HG02588 (cell line): ENCODE measurements at regions not wholly inside any gene's neighbourhood (a gene's known extent, or its start where the extent isn't known, plus 50 kb on each side); places are given as distances from the start of the nearest gene placed in this dataset.
"Not testable (repeated sequence)": the region's sequence is repeated elsewhere in the genome, so short reads cannot be mapped to it uniquely, and the experiment has no call there.

Source experiments
- ATAC-seq: cut with Tn5 transposase; IDR thresholded peaks from one replicate; pipeline ENCODE4 v1.9.1; 2021; ENCODE audit warnings: mild to moderate bottlenecking, moderate library complexity; ENCODE audit not compliant: unreplicated experiment

GRCh38 chr2:185475914-185476313 is 262.7 kb upstream of the FSIP2 start:
- ATAC-seq: no peak

DNA sequence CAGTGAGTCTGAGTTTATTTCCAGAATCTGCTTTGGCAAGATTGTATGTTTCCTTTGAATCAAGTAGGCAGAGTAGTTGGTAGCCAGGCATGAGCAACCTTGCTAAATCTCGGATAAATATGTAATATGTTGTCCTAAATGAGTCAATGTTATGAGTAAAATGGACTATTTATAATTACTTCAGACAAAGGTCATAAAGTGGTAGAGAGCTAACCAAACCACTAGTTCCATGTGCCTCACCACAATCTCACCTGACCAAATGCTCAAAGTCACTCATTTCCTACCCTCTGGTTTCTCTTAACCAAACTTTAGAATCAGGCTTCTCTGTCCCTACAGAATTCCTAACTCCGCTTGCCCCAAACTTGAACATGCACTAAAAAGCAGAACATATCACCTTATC is 261.2 kb upstream of the FSIP2 start:
- no peak for ATAC-seq

DNA sequence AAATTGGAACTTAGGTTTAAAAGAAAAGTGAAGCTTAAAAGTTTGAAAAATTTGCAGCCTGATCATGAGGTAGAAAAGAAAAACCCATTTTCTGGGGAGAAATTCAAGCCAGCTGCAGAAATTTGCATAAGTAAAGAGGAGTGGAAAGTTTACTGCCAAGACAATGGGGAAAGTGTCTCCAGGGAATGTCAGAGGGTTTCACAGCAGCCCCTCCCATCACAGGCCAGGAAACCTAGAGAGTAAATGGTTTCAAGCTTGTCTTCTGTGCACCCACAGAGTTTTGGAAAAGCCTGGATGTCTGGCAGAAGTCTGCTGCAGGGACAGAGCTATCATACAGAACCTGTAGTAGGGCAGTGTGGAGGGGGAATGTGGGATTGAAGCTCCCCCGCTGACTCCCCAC is 254.0 kb upstream of the FSIP2 start:
- no peak for ATAC-seq

DNA sequence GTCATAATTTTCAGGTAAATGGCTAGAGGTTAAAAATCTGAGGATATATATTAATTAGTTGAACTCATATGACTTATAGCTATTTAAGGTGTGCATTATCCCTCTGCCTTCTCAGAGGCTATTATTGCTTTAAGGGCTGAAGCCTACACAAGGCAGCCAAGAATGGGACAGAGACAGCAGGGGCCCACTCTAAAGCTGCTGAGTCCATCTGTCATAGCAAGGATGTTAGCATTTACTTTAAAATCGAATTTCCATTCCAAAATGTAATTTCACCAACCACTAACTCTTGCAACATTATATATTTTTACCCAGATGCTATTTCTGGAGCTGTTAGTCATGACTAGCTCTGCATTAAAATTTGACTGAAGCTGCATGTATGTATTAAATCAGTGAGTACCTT is 236.3 kb upstream of the FSIP2 start:
- no peak for ATAC-seq

DNA sequence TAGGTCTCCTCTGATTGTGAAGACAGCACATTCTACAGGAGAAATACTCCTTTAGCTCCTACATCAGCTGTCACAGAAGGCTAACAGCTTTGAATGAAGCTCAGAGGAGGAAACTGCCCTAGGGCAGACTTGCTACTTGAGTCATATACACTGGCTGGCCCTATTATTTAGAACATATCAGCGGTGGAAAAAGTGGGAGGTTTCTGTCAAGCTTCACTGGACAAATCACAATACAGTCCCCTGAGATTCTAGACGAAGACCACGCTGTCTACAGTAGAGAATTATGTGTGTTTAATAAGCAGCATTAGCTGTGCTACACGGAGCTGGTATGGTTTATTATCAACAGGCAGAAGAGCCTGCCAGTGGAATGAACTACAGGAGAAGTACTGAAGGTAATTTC is 230.9 kb upstream of the FSIP2 start:
- ATAC-seq: no peak

- ATAC-seq: no peak
These were observed 228.5 kb upstream of the FSIP2 start for GRCh38 chr2:185510060-185510459.

DNA sequence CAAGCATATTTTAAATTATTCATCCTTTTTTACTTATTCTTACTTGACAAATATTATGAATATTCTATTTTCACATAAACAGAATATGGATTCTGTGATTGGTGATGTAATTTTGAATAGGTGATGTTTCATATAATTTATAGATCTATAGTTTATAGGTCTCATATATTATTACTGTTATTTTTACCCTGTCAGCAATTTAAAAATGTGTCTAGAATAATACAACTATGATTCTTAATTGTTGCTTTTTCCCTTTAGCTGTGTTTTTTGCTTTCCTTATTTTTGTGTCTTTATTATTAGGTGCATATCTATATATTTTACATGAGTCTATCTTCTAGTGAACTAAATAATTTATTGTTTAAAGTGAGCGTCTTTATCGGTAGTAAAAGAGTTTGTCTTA is 226.7 kb upstream of the FSIP2 start:
- ATAC-seq: no peak

DNA sequence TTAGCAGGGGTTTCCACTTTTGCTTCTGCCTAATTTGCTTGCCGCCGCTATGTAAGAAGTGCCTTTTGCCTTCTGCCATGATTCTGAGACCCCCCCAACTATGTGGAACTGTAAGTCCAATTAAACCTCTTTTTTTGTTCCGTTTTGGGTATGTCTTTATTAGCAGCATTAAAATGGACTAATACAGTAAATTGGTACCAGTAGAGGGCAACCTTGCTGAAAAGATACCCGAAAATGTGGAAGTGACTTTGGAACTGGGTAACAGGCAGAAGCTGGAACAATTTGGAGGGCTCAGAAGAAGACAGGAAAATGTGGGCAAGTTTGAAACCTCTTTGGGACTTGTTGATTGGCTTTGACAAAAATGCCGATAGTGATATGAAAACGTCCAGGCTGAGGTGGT is 216.1 kb upstream of the FSIP2 start:
- ATAC-seq: no peak

DNA sequence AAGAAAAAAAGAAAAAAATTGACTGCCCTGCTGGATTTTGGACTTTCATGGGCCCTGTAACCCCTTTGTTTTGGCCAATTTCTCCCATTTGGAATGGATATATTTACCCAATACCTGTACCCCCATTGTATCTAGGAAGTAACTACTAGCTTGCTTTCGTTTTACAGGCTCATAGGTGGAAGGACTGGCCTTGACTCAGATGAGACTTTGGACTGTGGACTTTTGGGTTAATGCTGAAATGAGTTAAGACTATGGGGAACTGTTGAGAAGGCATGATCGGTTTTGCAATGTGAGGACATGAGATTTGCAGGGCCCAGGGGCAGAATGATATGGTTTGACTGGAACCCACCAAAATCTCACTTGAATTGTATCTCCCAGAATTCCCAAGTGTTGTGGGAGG is 214.4 kb upstream of the FSIP2 start:
- ATAC-seq: not testable (repeated sequence)

DNA sequence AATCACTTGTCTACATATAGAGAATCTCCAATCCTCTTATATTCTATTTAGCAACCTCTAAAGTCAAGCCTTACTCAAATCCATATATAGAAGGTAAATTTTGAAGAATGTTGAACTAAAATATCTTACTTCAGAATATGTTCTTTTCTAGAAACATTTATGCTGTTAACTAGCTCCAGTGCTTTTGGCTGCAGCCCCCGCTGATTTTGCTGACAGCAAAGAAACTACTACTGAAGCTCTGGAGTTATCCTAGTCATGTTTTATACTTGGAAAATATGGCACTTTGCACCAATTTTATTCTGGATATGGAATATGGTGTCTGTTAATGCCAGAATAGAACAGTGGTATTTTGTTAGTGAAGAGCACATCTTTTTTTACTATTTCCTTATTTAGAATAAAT is 212.4 kb upstream of the FSIP2 start:
- ATAC-seq: no peak

DNA sequence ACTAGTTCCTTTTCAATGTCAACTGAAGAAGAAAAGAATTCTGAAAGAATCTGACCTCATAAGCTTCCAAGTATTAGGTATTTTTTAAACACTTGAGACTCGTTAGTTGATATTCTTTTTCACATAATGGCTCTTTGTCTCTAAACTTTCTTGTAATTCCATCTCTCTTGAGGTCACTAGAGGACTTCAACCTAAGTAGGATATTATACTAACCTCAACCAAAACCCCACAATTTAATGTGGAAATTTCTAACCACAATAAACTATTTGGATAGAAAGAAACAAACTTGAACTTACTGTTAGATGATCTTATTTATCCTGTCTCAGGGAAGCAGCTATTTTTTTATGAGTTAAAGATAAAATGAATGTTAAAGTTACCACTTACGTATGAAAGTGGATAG is 206.9 kb upstream of the FSIP2 start:
- ATAC-seq: no peak

DNA sequence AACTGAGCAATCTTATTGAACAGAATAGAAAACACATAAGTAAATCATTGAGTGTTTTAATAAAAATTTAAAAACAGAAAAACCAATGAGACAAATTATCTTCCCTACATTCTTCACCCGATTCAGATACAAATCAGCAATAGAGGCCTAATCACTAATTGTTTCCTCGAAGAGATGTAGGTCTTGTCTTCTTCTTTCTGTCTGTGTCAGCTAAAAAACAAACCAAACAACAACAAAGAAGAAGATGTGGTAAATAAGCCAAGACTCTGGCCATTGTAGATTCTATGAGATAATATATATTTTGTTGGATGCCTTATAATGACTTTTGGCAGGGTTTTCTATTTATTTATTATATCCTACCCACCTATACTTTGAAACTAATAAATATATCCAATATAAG is 200.9 kb upstream of the FSIP2 start:
- no peak for ATAC-seq

DNA sequence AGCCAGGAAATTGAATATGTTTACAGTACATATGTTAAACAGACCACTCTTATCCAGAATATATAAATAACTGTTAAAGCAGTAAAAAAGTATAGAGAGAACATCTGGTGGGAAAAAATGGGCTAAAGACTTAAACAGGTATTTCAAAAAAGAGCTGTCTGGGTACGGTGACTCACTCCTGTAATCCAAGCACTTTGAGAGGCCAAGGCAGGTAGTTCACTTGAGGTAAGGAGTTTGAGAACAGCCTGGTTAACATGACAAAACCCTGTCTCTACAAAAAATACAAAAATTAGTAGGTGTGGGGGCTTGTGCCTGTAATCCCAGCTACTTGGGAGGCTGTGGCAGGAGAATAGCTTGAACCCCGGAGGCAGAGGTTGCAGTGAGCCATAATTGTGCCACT is 171.4 kb upstream of the FSIP2 start:
- ATAC-seq: no peak

GRCh38 chr2:185567940-185568339 is 170.7 kb upstream of the FSIP2 start:
- no peak for ATAC-seq

- no peak for ATAC-seq
These were observed 160.3 kb upstream of the FSIP2 start for GRCh38 chr2:185578322-185578721.

DNA sequence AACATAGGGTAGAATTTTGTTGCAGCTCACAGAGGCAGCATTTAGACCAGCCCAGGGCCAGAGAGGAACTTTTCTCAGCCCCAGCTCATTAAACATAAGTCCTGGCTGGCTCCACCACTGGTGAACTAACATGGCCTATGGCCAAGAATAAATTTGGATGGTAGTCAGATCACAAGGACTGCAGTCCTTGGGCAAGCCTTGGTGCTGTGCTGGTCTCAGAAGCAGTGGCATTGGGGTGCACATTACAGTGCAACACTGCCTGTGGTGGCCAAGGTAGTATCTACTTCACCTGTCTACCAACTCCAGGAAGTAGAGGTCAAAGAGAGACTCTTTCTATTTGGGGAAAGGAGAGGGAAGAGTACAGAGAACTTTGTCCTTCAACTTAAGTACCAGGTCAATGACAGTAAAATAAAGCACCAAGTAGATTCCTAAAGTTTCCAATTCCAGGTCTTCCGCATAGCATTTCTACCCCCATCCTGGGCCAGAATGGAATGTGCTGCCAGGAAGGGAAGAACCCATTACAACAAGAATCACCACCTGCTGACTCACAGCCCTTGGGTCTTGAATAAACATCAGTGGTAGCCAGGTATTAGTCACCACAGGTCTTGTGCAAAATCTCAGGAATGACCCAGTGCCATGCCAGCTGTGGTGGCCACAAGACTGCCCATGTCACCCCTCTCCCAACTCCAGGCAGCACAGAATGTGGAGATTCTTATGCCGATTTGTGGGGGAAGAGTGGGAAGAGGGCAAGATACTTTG is 155.4 kb upstream of the FSIP2 start:
- no peak for ATAC-seq

GRCh38 chr2:185585165-185585564 is 153.4 kb upstream of the FSIP2 start:
- ATAC-seq: not testable (repeated sequence)

DNA sequence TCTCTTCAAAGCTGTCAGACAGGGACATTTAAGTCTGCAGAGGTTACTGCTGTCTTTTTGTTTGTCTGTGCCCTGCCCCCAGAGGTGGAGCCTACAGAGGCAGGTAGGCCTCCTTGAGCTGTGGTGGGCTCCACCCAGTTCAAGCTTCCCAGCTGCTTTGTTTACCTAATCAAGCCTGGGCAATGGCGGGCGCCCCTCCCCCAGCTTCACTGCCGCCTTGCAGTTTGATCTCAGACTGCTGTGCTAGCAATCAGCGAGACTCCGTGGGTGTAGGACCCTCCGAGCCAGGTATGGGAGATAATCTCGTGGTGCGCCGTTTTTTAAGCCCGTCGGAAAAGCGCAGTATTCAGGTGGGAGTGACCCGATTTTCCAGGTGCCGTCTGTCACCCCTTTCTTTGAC is 147.3 kb upstream of the FSIP2 start:
- not testable (repeated sequence) for ATAC-seq

GRCh38 chr2:185607945-185608344 is 130.7 kb upstream of the FSIP2 start:
- no peak for ATAC-seq

DNA sequence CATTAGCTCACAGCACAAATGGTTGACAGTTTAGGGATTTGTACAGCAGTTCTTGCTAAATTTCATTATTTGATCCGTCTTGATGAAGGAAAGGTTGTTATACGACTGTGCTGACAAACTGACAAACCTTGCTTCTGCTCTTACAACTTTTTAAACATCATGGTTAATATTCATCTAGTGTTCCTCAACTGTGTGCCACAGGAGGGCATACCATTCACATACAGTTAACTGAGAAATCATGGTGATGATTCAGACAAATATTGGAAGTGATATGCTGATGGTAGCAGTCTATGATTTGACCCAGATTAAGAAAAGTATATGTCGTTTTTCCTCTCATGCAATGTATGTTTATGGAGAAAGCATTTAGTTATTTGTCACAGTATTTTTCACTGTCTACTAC is 129.8 kb upstream of the FSIP2 start:
- no peak for ATAC-seq

- ATAC-seq: no peak
These were observed 128.3 kb upstream of the FSIP2 start for GRCh38 chr2:185610301-185610700.

DNA sequence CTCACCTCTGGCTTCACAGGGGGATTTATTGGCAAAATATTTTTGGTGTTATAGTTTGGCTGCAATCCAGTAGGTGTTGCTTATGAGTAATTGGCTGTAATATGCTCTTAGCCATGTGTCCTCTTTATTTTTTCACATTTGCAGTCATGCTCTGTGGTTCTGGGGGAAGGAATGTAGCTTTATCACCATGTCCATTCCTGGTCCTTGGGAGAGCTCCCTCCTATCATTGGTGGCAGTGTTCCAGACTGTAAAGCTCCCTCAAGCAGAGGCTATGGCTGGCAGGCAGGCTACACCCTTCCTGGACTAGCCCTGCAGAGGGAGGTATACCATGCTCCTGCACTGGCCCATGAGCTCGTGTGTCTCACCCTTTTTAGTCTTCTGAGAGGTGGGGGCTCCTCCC is 120.0 kb upstream of the FSIP2 start:
- no peak for ATAC-seq

DNA sequence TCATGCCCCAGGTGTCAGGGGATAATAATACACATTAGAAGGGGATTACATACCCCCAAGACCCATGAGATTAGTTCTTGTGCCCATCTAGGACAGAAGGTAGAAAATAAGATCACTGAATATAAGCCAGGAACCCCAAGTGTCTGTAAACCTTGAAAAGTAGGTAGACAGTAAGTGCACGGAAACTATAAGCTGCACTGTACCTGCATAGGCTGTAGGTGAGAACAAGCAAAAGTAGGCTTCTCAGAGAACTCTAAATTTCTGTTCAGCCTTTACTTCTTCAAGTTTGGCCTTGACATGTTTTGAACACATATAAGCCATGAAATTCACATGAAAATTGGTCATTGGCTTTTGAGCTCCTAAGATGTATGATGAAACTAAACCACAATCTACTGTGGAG is 113.0 kb upstream of the FSIP2 start:
- no peak for ATAC-seq
